ENCODE measurements at regions not wholly inside any gene's neighbourhood (a gene's known extent, or its start where the extent isn't known, plus 50 kb on each side); places are given as distances from the start of the nearest gene placed in this dataset.

DNA sequence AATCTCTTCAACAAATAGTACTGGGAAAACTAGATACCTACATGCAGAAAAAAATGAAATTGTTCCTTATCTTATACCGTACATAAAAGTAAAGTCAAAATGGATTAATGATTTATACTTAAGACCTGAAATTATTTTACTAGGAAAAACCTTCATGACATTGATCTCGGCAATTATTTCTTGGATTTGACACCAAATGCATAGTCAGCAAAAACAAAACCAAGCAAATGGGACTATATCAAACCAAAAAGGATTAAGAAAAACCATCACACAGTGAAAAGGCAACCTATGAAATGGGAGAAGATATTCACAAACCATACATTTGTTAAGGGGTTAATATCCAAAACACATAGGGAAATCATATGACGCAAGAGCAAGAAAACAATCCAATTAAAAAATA is 433.6 kb downstream of the LRATD1 start:
- intact Hi-C loops (cut with micrococcal nuclease) = no loop called here
- TF ChIP-seq CTCF (IDR thresholded peaks at IDR 0.05) = no peak
- H3K4me2 ChIP-seq (replicated peaks; ENCODE audit: extremely low read depth, low read length, poor library complexity, severe bottlenecking) = no peak overlapping the region
- H3K4me1 ChIP-seq (ENCODE audit: control insufficient read depth in 1 of 2, insufficient read depth in 2 of 2, low read length in 2 of 2) = no peaks in the 10 kb centered on the region
- H3K9ac ChIP-seq (ENCODE audit: insufficient read depth, low read length, poor library complexity, severe bottlenecking) = no peak overlapping the region
- no peak overlapping the region for H2AFZ ChIP-seq (ENCODE audit: insufficient read depth, low read depth, low read length, poor library complexity, severe bottlenecking)
- no peaks in the 10 kb centered on the region for H3K79me2 ChIP-seq (ENCODE audit: insufficient read depth, low read length)
- no peaks in the 10 kb centered on the region for H3K36me3 ChIP-seq (replicated peaks in 1 of 2; ENCODE audit: control insufficient read depth in 1 of 2, insufficient read depth in 2 of 2, low read length in 2 of 2)
- H3K4me3 ChIP-seq (replicated peaks in 1 of 3; ENCODE audit: low read depth in 2 of 3, low read length in 3 of 3) = no peak overlapping the region
- no peaks in the 10 kb centered on the region for H3K36me3 Mint-ChIP-seq
- no CpG with 5 or more reads among the region's 3 CpGs for WGBS (ENCODE audit: insufficient coverage)
- no peak overlapping the region for H3K27ac ChIP-seq (ENCODE audit: low read depth in 1 of 2, low read length in 2 of 2)
- H3K4me1 Mint-ChIP-seq = no peaks in the 10 kb centered on the region
- no peaks in the 10 kb centered on the region for H4K20me1 ChIP-seq (ENCODE audit: insufficient read depth, low read length)
- DNase-seq = no peak
- peaks cover 0 to 4% of the 10 kb centered on the region in 2 donors for H3K9me3 ChIP-seq (replicated peaks in 1 of 2; ENCODE audit: control insufficient read depth in 1 of 2, insufficient read depth in 1 of 2, low read length in 2 of 2)
- no peaks in the 10 kb centered on the region for H3K27me3 ChIP-seq (ENCODE audit: control insufficient read depth in 2 of 2, insufficient read depth in 2 of 2, low read length in 2 of 2)
- H3K4me3 Mint-ChIP-seq = no peak overlapping the region
- peaks cover 0 to 1% (median 0%) of the 10 kb centered on the region in 3 donors for H3K27me3 Mint-ChIP-seq (ENCODE audit: low read depth in 3 of 3)
- no peak overlapping the region for H3K27ac Mint-ChIP-seq
- peaks cover 2 to 20% (median 8%) of the 10 kb centered on the region in 7 donors for H3K9me3 Mint-ChIP-seq

DNA sequence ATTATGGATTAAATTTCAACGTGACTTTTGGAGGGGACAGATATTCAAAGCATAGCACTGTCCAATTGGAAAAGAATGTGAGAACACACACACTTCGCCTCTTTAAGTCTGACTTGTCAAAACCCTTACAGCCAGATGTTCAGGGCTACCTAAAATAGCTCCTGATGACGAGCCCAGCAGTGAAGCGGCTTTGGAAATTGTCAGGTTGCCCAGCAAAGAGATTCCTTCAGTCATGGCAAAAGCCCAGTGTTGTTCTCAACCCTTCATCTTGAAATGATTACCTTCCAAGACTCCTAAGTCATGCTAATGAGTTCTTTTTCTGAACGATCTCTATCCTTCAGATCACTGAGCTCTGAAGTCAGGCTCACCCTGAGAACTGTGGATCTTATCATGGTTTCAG is 436.6 kb downstream of the LRATD1 start:
- Mint-ChIP-seq H3K27me3 (ENCODE audit: low read depth in 3 of 3) (peaks cover 0 to 1% (median 0%) of the 10 kb centered on the region in 3 donors), H3K4me3 (no peak overlapping the region), H3K4me1 (no peaks in the 10 kb centered on the region), H3K27ac (no peak overlapping the region), H3K36me3 (no peaks in the 10 kb centered on the region), H3K9me3 (peaks cover 0 to 21% (median 8%) of the 10 kb centered on the region in 7 donors)
- no peaks in the 10 kb centered on the region for H3K79me2 ChIP-seq (ENCODE audit: insufficient read depth, low read length)
- DNase-seq = no peak
- H3K4me2 ChIP-seq (replicated peaks; ENCODE audit: extremely low read depth, low read length, poor library complexity, severe bottlenecking) = no peak overlapping the region
- TF ChIP-seq CTCF (IDR thresholded peaks at IDR 0.05) = no peak
- H2AFZ ChIP-seq (ENCODE audit: insufficient read depth, low read depth, low read length, poor library complexity, severe bottlenecking) = no peak overlapping the region
- H3K9ac ChIP-seq (ENCODE audit: insufficient read depth, low read length, poor library complexity, severe bottlenecking) = no peak overlapping the region
- H3K9me3 ChIP-seq (replicated peaks in 1 of 2; ENCODE audit: control insufficient read depth in 1 of 2, insufficient read depth in 1 of 2, low read length in 2 of 2) = no peaks in the 10 kb centered on the region
- H3K36me3 ChIP-seq (replicated peaks in 1 of 2; ENCODE audit: control insufficient read depth in 1 of 2, insufficient read depth in 2 of 2, low read length in 2 of 2) = no peaks in the 10 kb centered on the region
- H3K4me1 ChIP-seq (ENCODE audit: control insufficient read depth in 1 of 2, insufficient read depth in 2 of 2, low read length in 2 of 2) = no peaks in the 10 kb centered on the region
- no peaks in the 10 kb centered on the region for H3K27me3 ChIP-seq (ENCODE audit: control insufficient read depth in 2 of 2, insufficient read depth in 2 of 2, low read length in 2 of 2)
- H3K27ac ChIP-seq (ENCODE audit: low read depth in 1 of 2, low read length in 2 of 2) = no peak overlapping the region
- no peak overlapping the region for H3K4me3 ChIP-seq (replicated peaks in 1 of 3; ENCODE audit: low read depth in 2 of 3, low read length in 3 of 3)
- intact Hi-C loops (cut with micrococcal nuclease) = no loop called here
- no peaks in the 10 kb centered on the region for H4K20me1 ChIP-seq (ENCODE audit: insufficient read depth, low read length)
- WGBS (ENCODE audit: insufficient coverage) = 69% methylated on average over 3 of the region's 5 CpGs
